H1 (cell line): ENCODE measurements at regions not wholly inside any gene's neighbourhood (a gene's known extent, or its start where the extent isn't known, plus 50 kb on each side); places are given as distances from the start of the nearest gene placed in this dataset.

Experiments
- ATF2 ChIP-seq: IDR thresholded peaks from 2 replicates; pipeline ENCODE4 v1.6.1; 2012; ENCODE audit warnings: low read length, inconsistent platforms
- CTCF ChIP-seq, 3 experiments: IDR thresholded peaks; 1 replicate in 2 of 3; 2 replicates in 1 of 3; pipeline versions ENCODE4 v1.5.1 to v1.6.1; 2011; ENCODE audit warnings: low read length in 3 of 3, mild to moderate bottlenecking in 3 of 3, inconsistent platforms in 2 of 3, low read depth in 1 of 3, moderate library complexity in 1 of 3; ENCODE audit not compliant: insufficient read depth in 1 of 3; ENCODE audit errors: control extremely low read depth in 1 of 3
- EGR1 ChIP-seq: IDR thresholded peaks from 2 replicates; pipeline ENCODE4 v1.6.1; 2011; ENCODE audit warnings: low read depth, low read length, borderline replicate concordance
- EP300 ChIP-seq, 2 experiments: IDR thresholded peaks; 1 replicate in 1 of 2; 2 replicates in 1 of 2; pipeline ENCODE4 v1.6.1; 2011 to 2012; ENCODE audit warnings: low read depth in 2 of 2, low read length in 2 of 2, mild to moderate bottlenecking in 2 of 2, borderline replicate concordance in 1 of 2, inconsistent platforms in 1 of 2, moderate library complexity in 1 of 2
- POLR2A ChIP-seq, 2 experiments: IDR thresholded peaks; 1 replicate in 1 of 2; 2 replicates in 1 of 2; pipeline ENCODE4 v1.6.1; 2011; ENCODE audit warnings: low read depth in 2 of 2, low read length in 2 of 2, mild to moderate bottlenecking in 2 of 2; ENCODE audit errors: control extremely low read depth in 1 of 2
- SP2 ChIP-seq: IDR thresholded peaks from 2 replicates; pipeline ENCODE4 v1.6.1; 2012; ENCODE audit warnings: mild to moderate bottlenecking, low read length, inconsistent platforms
- TAF1 ChIP-seq: IDR thresholded peaks from 2 replicates; pipeline ENCODE4 v1.6.1; 2011; ENCODE audit warnings: mild to moderate bottlenecking, low read depth, low read length
- TCF12 ChIP-seq: IDR thresholded peaks from 2 replicates; pipeline ENCODE4 v1.6.1; 2011; ENCODE audit warnings: low read depth, mild to moderate bottlenecking, low read length
- TF ChIP-seq, protein P1 (sequence below): IDR thresholded peaks from 2 replicates; pipeline ENCODE4 v1.6.1; 2012; ENCODE audit warnings: inconsistent platforms

GRCh38 chrX:5290635-5291034 lies 938.0 kb downstream of the NLGN4X start:
- no peak for TF ChIP-seq ATF2
- TF ChIP-seq SP2 = no peak
- no peak for TF ChIP-seq TCF12
- TF ChIP-seq CTCF (IDR thresholded peaks at IDR 0.05; ENCODE audit: control extremely low read depth in 1 of 3, insufficient read depth in 1 of 3, low read depth in 1 of 3, low read length in 3 of 3) = no peak
- no peak for TF ChIP-seq EGR1
- no peak for TF ChIP-seq TAF1
- TF ChIP-seq, protein P1, sequence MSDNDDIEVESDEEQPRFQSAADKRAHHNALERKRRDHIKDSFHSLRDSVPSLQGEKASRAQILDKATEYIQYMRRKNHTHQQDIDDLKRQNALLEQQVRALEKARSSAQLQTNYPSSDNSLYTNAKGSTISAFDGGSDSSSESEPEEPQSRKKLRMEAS = no peak
- TF ChIP-seq EP300 (IDR thresholded peaks at IDR 0.05; ENCODE audit: borderline replicate concordance in 1 of 2, low read depth in 2 of 2, low read length in 2 of 2) = no peak
- TF ChIP-seq POLR2A (IDR thresholded peaks at IDR 0.05; ENCODE audit: control extremely low read depth in 1 of 2, low read depth in 2 of 2, low read length in 2 of 2) = no peak
